Stomach (tissue), 4 donors: ENCODE measurements at regions not wholly inside any gene's neighbourhood (a gene's known extent, or its start where the extent isn't known, plus 50 kb on each side); places are given as distances from the start of the nearest gene placed in this dataset.

Experiments
- EP300 ChIP-seq: sonication (generic); formaldehyde crosslinking; IDR thresholded peaks from one replicate; pipeline ENCODE4 v1.6.1; 2017; ENCODE audit warnings: antibody characterized with exemption
- POLR2A ChIP-seq, 4 donors: fragments of 450-650 bp; IDR thresholded peaks; one replicate each; pipeline ENCODE4 v1.6.1; 2016; ENCODE audit warnings: antibody characterized with exemption in 4 of 4, control low read depth in 2 of 4, mild to moderate bottlenecking in 1 of 4, moderate library complexity in 1 of 4
- POLR2AphosphoS5 ChIP-seq, 3 donors: sonication (generic); formaldehyde crosslinking; IDR thresholded peaks; one replicate each; pipeline ENCODE4 v1.6.1; 2016; ENCODE audit warnings: antibody characterized with exemption in 3 of 3
- TF ChIP-seq, protein P1 (sequence below), 7 experiments: fragments of 450-650 bp in 4 of 7; fragments of 200-600 bp in 3 of 7; sonication (generic) in 3 of 7; IDR thresholded peaks; one replicate each; pipeline ENCODE4 v1.5.1; 2016 to 2019; ENCODE audit warnings: antibody characterized with exemption in 7 of 7, control low read depth in 2 of 7, mild to moderate bottlenecking in 1 of 7

DNA sequence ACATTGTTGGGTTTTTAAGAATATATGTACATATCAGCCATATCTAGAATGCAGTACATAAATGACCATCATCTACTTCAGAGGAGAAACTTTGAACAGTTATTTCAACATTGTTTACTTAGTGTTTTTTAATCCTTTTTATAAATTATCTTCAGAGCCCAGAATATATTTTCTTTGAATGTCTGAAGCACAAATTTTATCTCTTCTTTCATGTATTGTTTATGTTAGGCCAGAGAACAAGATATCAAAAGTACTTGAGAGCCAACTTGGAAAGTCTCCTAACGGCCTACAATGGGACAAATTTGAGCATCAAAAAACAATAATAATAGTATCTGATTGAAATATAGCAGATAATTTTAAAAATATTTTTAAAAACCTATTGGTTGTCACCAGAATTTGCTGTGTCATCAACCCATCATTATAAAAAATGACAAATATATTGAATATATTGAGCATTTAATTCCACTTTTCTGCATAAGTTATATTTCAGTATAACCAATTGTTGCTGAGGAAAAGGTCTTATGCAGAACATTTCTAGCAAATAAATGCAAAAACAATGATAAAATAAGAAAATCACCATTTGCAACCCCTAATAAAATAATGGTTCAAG is 67.5 kb upstream of the CCNG1 start:
- TF ChIP-seq, protein P1, sequence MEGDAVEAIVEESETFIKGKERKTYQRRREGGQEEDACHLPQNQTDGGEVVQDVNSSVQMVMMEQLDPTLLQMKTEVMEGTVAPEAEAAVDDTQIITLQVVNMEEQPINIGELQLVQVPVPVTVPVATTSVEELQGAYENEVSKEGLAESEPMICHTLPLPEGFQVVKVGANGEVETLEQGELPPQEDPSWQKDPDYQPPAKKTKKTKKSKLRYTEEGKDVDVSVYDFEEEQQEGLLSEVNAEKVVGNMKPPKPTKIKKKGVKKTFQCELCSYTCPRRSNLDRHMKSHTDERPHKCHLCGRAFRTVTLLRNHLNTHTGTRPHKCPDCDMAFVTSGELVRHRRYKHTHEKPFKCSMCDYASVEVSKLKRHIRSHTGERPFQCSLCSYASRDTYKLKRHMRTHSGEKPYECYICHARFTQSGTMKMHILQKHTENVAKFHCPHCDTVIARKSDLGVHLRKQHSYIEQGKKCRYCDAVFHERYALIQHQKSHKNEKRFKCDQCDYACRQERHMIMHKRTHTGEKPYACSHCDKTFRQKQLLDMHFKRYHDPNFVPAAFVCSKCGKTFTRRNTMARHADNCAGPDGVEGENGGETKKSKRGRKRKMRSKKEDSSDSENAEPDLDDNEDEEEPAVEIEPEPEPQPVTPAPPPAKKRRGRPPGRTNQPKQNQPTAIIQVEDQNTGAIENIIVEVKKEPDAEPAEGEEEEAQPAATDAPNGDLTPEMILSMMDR (IDR thresholded peaks at IDR 0.05) = no peak
- TF ChIP-seq POLR2A (IDR thresholded peaks at IDR 0.05) (no peak), POLR2AphosphoS5 (IDR thresholded peaks at IDR 0.05) (no peak), EP300 (no peak)
